ENCODE measurements at regions not wholly inside any gene's neighbourhood (a gene's known extent, or its start where the extent isn't known, plus 50 kb on each side); places are given as distances from the start of the nearest gene placed in this dataset.

GRCh38 chr5:81842795-81843398 lies 92.0 kb upstream of the SSBP2 start:
- H3K27me3 ChIP-seq (ENCODE audit: insufficient read depth, insufficient read length) = no peaks in the 10 kb centered on the region
- no peak for DNase-seq (ENCODE audit: low read depth, low spot score)
- no peaks in the 10 kb centered on the region for H3K4me1 ChIP-seq (ENCODE audit: insufficient read depth, insufficient read length)
- no peaks in the 10 kb centered on the region for H3K36me3 ChIP-seq (ENCODE audit: insufficient read depth, insufficient read length, low read length)
- no peak overlapping the region for H3K9ac ChIP-seq (ENCODE audit: insufficient read length, low read depth)
- H3K4me3 ChIP-seq (ENCODE audit: insufficient read length, low read depth) = no peak overlapping the region
- H3K9me3 ChIP-seq (ENCODE audit: insufficient read depth, low read length) = no peaks in the 10 kb centered on the region
- no peak for TF ChIP-seq YY1 (IDR thresholded peaks at IDR 0.05; ENCODE audit: insufficient read depth, insufficient read length)
- TF ChIP-seq SUZ12 (IDR thresholded peaks at IDR 0.05; ENCODE audit: extremely low read depth, insufficient read depth, insufficient read length) = no peak
- no peak for TF ChIP-seq ZNF274 (IDR thresholded peaks at IDR 0.05; ENCODE audit: low read depth, low read length)

GRCh38 chr5:81839034-81839433 lies 88.1 kb upstream of the SSBP2 start:
- H3K9me3 ChIP-seq (ENCODE audit: insufficient read depth, low read length) = no peaks in the 10 kb centered on the region
- H3K36me3 ChIP-seq (ENCODE audit: insufficient read depth, insufficient read length, low read length) = no peaks in the 10 kb centered on the region
- H3K4me3 ChIP-seq (ENCODE audit: insufficient read length, low read depth) = no peak overlapping the region
- no peaks in the 10 kb centered on the region for H3K4me1 ChIP-seq (ENCODE audit: insufficient read depth, insufficient read length)
- TF ChIP-seq ZNF274 (IDR thresholded peaks at IDR 0.05; ENCODE audit: low read depth, low read length) (no peak), YY1 (IDR thresholded peaks at IDR 0.05; ENCODE audit: insufficient read depth, insufficient read length) (no peak), SUZ12 (IDR thresholded peaks at IDR 0.05; ENCODE audit: extremely low read depth, insufficient read depth, insufficient read length) (no peak)
- H3K27me3 ChIP-seq (ENCODE audit: insufficient read depth, insufficient read length) = no peaks in the 10 kb centered on the region
- no peak overlapping the region for H3K9ac ChIP-seq (ENCODE audit: insufficient read length, low read depth)
- DNase-seq (ENCODE audit: low read depth, low spot score) = no peak

GRCh38 chr5:81838307-81838906 lies 87.5 kb upstream of the SSBP2 start:
- Histone ChIP-seq H3K4me3 (ENCODE audit: insufficient read length, low read depth) (no peak overlapping the region), H3K36me3 (ENCODE audit: insufficient read depth, insufficient read length, low read length) (no peaks in the 10 kb centered on the region), H3K27me3 (ENCODE audit: insufficient read depth, insufficient read length) (no peaks in the 10 kb centered on the region), H3K4me1 (ENCODE audit: insufficient read depth, insufficient read length) (no peaks in the 10 kb centered on the region), H3K9me3 (ENCODE audit: insufficient read depth, low read length) (no peaks in the 10 kb centered on the region), H3K9ac (ENCODE audit: insufficient read length, low read depth) (no peak overlapping the region)
- TF ChIP-seq ZNF274 (IDR thresholded peaks at IDR 0.05; ENCODE audit: low read depth, low read length) (no peak), SUZ12 (IDR thresholded peaks at IDR 0.05; ENCODE audit: extremely low read depth, insufficient read depth, insufficient read length) (no peak), YY1 (IDR thresholded peaks at IDR 0.05; ENCODE audit: insufficient read depth, insufficient read length) (no peak)
- no peak for DNase-seq (ENCODE audit: low read depth, low spot score)

GRCh38 chr5:81837667-81838306 lies 86.9 kb upstream of the SSBP2 start:
- no peaks in the 10 kb centered on the region for H3K27me3 ChIP-seq (ENCODE audit: insufficient read depth, insufficient read length)
- TF ChIP-seq ZNF274 (IDR thresholded peaks at IDR 0.05; ENCODE audit: low read depth, low read length) = no peak
- no peak for TF ChIP-seq SUZ12 (IDR thresholded peaks at IDR 0.05; ENCODE audit: extremely low read depth, insufficient read depth, insufficient read length)
- no peaks in the 10 kb centered on the region for H3K9me3 ChIP-seq (ENCODE audit: insufficient read depth, low read length)
- H3K9ac ChIP-seq (ENCODE audit: insufficient read length, low read depth) = no peak overlapping the region
- no peak for DNase-seq (ENCODE audit: low read depth, low spot score)
- H3K4me3 ChIP-seq (ENCODE audit: insufficient read length, low read depth) = no peak overlapping the region
- no peaks in the 10 kb centered on the region for H3K4me1 ChIP-seq (ENCODE audit: insufficient read depth, insufficient read length)
- H3K36me3 ChIP-seq (ENCODE audit: insufficient read depth, insufficient read length, low read length) = no peaks in the 10 kb centered on the region

- Histone ChIP-seq H3K27me3 (ENCODE audit: insufficient read depth, insufficient read length) (no peaks in the 10 kb centered on the region), H3K36me3 (ENCODE audit: insufficient read depth, insufficient read length, low read length) (no peaks in the 10 kb centered on the region), H3K9me3 (ENCODE audit: insufficient read depth, low read length) (no peaks in the 10 kb centered on the region), H3K4me3 (ENCODE audit: insufficient read length, low read depth) (no peak overlapping the region), H3K9ac (ENCODE audit: insufficient read length, low read depth) (no peak overlapping the region), H3K4me1 (ENCODE audit: insufficient read depth, insufficient read length) (no peaks in the 10 kb centered on the region)
- TF ChIP-seq YY1 (IDR thresholded peaks at IDR 0.05; ENCODE audit: insufficient read depth, insufficient read length) (no peak), ZNF274 (IDR thresholded peaks at IDR 0.05; ENCODE audit: low read depth, low read length) (no peak), SUZ12 (IDR thresholded peaks at IDR 0.05; ENCODE audit: extremely low read depth, insufficient read depth, insufficient read length) (no peak)
- no peak for DNase-seq (ENCODE audit: low read depth, low spot score)
Measured at GRCh38 chr5:81835814-81836367, 85.0 kb upstream of the SSBP2 start.

GRCh38 chr5:81834021-81834660 lies 83.2 kb upstream of the SSBP2 start:
- Histone ChIP-seq H3K4me1 (ENCODE audit: insufficient read depth, insufficient read length) (no peaks in the 10 kb centered on the region), H3K27me3 (ENCODE audit: insufficient read depth, insufficient read length) (no peaks in the 10 kb centered on the region), H3K9me3 (ENCODE audit: insufficient read depth, low read length) (no peaks in the 10 kb centered on the region), H3K9ac (ENCODE audit: insufficient read length, low read depth) (no peak overlapping the region), H3K4me3 (ENCODE audit: insufficient read length, low read depth) (no peak overlapping the region), H3K36me3 (ENCODE audit: insufficient read depth, insufficient read length, low read length) (no peaks in the 10 kb centered on the region)
- DNase-seq (ENCODE audit: low read depth, low spot score) = no peak
- TF ChIP-seq SUZ12 (IDR thresholded peaks at IDR 0.05; ENCODE audit: extremely low read depth, insufficient read depth, insufficient read length) (no peak), ZNF274 (IDR thresholded peaks at IDR 0.05; ENCODE audit: low read depth, low read length) (no peak)

- TF ChIP-seq YY1 (IDR thresholded peaks at IDR 0.05; ENCODE audit: insufficient read depth, insufficient read length) (no peak), SUZ12 (IDR thresholded peaks at IDR 0.05; ENCODE audit: extremely low read depth, insufficient read depth, insufficient read length) (no peak), ZNF274 (IDR thresholded peaks at IDR 0.05; ENCODE audit: low read depth, low read length) (no peak)
- Histone ChIP-seq H3K4me3 (ENCODE audit: insufficient read length, low read depth) (no peak overlapping the region), H3K9ac (ENCODE audit: insufficient read length, low read depth) (no peak overlapping the region), H3K9me3 (ENCODE audit: insufficient read depth, low read length) (no peaks in the 10 kb centered on the region), H3K36me3 (ENCODE audit: insufficient read depth, insufficient read length, low read length) (no peaks in the 10 kb centered on the region), H3K27me3 (ENCODE audit: insufficient read depth, insufficient read length) (no peaks in the 10 kb centered on the region), H3K4me1 (ENCODE audit: insufficient read depth, insufficient read length) (no peaks in the 10 kb centered on the region)
- no peak for DNase-seq (ENCODE audit: low read depth, low spot score)
Measured at GRCh38 chr5:81830596-81830995, 79.7 kb upstream of the SSBP2 start.
